ENCODE measurements at regions not wholly inside any gene's neighbourhood (a gene's known extent, or its start where the extent isn't known, plus 50 kb on each side); places are given as distances from the start of the nearest gene placed in this dataset.

DNA sequence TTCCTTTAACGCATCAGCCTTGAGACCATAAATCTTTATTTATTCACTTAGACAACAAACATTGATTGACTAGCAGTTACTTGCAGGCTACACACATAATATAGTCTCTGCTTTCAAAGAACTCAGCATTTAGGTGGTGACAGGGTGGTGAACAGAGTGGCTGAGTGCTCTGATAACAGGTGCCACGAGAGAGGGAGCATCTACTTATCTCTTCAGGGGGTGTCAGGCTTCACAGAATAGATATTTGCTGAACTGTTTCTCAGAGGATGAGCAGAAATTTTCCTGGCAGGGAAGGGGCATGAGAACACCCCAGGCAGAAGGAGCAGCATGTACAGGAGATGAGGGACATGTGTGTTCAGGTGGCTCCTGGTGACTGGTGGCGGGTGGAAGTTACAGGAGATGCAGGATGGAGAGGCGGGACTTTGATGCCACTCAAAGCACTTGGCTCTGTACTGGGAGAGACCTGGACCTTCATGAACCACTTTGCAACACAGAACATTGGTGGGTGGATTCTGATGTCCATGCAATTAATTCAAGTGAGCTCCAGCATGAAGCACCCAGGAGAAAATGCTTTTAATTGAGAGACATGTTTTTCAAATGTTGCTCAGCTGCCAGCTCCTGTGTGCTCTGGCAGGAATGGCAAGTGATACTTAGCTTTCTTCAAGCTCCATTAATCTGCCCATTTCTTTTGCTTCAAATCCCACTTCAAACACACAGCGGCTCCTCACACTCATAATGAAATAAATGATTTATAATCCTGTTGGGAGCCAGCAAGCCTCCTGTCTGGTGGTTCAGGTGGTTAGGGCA lies 248.9 kb downstream of the MYCN start:
- TF ChIP-seq, protein P1, sequence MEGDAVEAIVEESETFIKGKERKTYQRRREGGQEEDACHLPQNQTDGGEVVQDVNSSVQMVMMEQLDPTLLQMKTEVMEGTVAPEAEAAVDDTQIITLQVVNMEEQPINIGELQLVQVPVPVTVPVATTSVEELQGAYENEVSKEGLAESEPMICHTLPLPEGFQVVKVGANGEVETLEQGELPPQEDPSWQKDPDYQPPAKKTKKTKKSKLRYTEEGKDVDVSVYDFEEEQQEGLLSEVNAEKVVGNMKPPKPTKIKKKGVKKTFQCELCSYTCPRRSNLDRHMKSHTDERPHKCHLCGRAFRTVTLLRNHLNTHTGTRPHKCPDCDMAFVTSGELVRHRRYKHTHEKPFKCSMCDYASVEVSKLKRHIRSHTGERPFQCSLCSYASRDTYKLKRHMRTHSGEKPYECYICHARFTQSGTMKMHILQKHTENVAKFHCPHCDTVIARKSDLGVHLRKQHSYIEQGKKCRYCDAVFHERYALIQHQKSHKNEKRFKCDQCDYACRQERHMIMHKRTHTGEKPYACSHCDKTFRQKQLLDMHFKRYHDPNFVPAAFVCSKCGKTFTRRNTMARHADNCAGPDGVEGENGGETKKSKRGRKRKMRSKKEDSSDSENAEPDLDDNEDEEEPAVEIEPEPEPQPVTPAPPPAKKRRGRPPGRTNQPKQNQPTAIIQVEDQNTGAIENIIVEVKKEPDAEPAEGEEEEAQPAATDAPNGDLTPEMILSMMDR (IDR thresholded peaks at IDR 0.05; ENCODE audit: low read length), result no peak
- no peak for TF ChIP-seq EZH2 (IDR thresholded peaks at IDR 0.05; ENCODE audit: borderline replicate concordance, low read length)
